ENCODE measurements at regions not wholly inside any gene's neighbourhood (a gene's known extent, or its start where the extent isn't known, plus 50 kb on each side); places are given as distances from the start of the nearest gene placed in this dataset.

GRCh38 chr20:50272030-50272723 lies 81.5 kb downstream of the CEBPB start:
- Histone ChIP-seq H3K27ac (ENCODE audit: low read depth in 2 of 2, low read length in 2 of 2) (no peak overlapping the region), H3K36me3 (ENCODE audit: control insufficient read depth in 2 of 3, insufficient read depth in 3 of 3, low read length in 3 of 3) (no peaks in the 10 kb centered on the region), H3K9me3 (ENCODE audit: control insufficient read depth in 2 of 3, insufficient read depth in 1 of 3, low read length in 3 of 3) (no peaks in the 10 kb centered on the region), H3K4me3 (ENCODE audit: low read length in 3 of 3) (no peak overlapping the region), H3K9ac (ENCODE audit: low read length in 3 of 3) (no peak overlapping the region), H3K4me1 (ENCODE audit: control insufficient read depth in 2 of 3, insufficient read depth in 2 of 3, low read depth in 1 of 3, low read length in 3 of 3) (no peaks in the 10 kb centered on the region), H3K27me3 (ENCODE audit: control insufficient read depth, insufficient read depth, low read length) (no peaks in the 10 kb centered on the region)
- no peak for FAIRE-seq
- TF ChIP-seq, protein P1, sequence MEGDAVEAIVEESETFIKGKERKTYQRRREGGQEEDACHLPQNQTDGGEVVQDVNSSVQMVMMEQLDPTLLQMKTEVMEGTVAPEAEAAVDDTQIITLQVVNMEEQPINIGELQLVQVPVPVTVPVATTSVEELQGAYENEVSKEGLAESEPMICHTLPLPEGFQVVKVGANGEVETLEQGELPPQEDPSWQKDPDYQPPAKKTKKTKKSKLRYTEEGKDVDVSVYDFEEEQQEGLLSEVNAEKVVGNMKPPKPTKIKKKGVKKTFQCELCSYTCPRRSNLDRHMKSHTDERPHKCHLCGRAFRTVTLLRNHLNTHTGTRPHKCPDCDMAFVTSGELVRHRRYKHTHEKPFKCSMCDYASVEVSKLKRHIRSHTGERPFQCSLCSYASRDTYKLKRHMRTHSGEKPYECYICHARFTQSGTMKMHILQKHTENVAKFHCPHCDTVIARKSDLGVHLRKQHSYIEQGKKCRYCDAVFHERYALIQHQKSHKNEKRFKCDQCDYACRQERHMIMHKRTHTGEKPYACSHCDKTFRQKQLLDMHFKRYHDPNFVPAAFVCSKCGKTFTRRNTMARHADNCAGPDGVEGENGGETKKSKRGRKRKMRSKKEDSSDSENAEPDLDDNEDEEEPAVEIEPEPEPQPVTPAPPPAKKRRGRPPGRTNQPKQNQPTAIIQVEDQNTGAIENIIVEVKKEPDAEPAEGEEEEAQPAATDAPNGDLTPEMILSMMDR (IDR thresholded peaks at IDR 0.05; ENCODE audit: borderline replicate concordance, extremely low read depth, insufficient read depth) = no peak
- intact Hi-C loops (cut with DNase I) = loop anchor here (10.0 kb wide), 1 partner anchor 47 kb away; no protein-coding TSS in a partner anchor
- DNase-seq = no peak

- no peak overlapping the region for H3K9ac ChIP-seq (ENCODE audit: low read length in 3 of 3)
- no peak overlapping the region for H3K27ac ChIP-seq (ENCODE audit: low read depth in 2 of 2, low read length in 2 of 2)
- TF ChIP-seq, protein P1 (IDR thresholded peaks at IDR 0.05; ENCODE audit: borderline replicate concordance, extremely low read depth, insufficient read depth) = no peak
- FAIRE-seq (no peak), DNase-seq (no peak)
- no peaks in the 10 kb centered on the region for H3K27me3 ChIP-seq (ENCODE audit: control insufficient read depth, insufficient read depth, low read length)
- no peaks in the 10 kb centered on the region for H3K9me3 ChIP-seq (ENCODE audit: control insufficient read depth in 2 of 3, insufficient read depth in 1 of 3, low read length in 3 of 3)
- no peaks in the 10 kb centered on the region for H3K36me3 ChIP-seq (ENCODE audit: control insufficient read depth in 2 of 3, insufficient read depth in 3 of 3, low read length in 3 of 3)
- H3K4me1 ChIP-seq (ENCODE audit: control insufficient read depth in 2 of 3, insufficient read depth in 2 of 3, low read depth in 1 of 3, low read length in 3 of 3) = no peaks in the 10 kb centered on the region
- intact Hi-C loops (cut with DNase I) = loop anchor here (10.0 kb wide), 1 partner anchor 48 kb away; no protein-coding TSS in a partner anchor
- H3K4me3 ChIP-seq (ENCODE audit: low read length in 3 of 3) = no peak overlapping the region
Observed at GRCh38 chr20:50272724-50273446, 82.3 kb downstream of the CEBPB start.

GRCh38 chr20:50273601-50274491 lies 83.2 kb downstream of the CEBPB start:
- FAIRE-seq (no peak), DNase-seq (no peak)
- intact Hi-C loops (cut with DNase I) = loop anchor here (10.0 kb wide), 1 partner anchor 49 kb away; no protein-coding TSS in a partner anchor
- TF ChIP-seq, protein P1 (IDR thresholded peaks at IDR 0.05; ENCODE audit: borderline replicate concordance, extremely low read depth, insufficient read depth) = no peak
- Histone ChIP-seq H3K36me3 (ENCODE audit: control insufficient read depth in 2 of 3, insufficient read depth in 3 of 3, low read length in 3 of 3) (no peaks in the 10 kb centered on the region), H3K9me3 (ENCODE audit: control insufficient read depth in 2 of 3, insufficient read depth in 1 of 3, low read length in 3 of 3) (no peaks in the 10 kb centered on the region), H3K27me3 (ENCODE audit: control insufficient read depth, insufficient read depth, low read length) (no peaks in the 10 kb centered on the region), H3K4me3 (ENCODE audit: low read length in 3 of 3) (no peak overlapping the region), H3K27ac (ENCODE audit: low read depth in 2 of 2, low read length in 2 of 2) (no peak overlapping the region), H3K4me1 (ENCODE audit: control insufficient read depth in 2 of 3, insufficient read depth in 2 of 3, low read depth in 1 of 3, low read length in 3 of 3) (peaks cover 0 to 5% (median 0%) of the 10 kb centered on the region in 3 donors), H3K9ac (ENCODE audit: low read length in 3 of 3) (no peak overlapping the region)

Data from kidney (tissue), 13 donors.